Vagina (tissue), 2 donors: ENCODE measurements at regions not wholly inside any gene's neighbourhood (a gene's known extent, or its start where the extent isn't known, plus 50 kb on each side); places are given as distances from the start of the nearest gene placed in this dataset.

ENCODE experiments used
- DNase-seq, 2 donors: peaks; one replicate each; pipeline ENCODE4 v3.0.0-alpha.2; 2017; ENCODE audit errors: extremely low spot score in 2 of 2
- H3K27ac ChIP-seq: fragments of 200-600 bp; sonication (generic); one replicate; pipeline ENCODE4 v1.5.1; 2019
- H3K27me3 ChIP-seq: fragments of 200-600 bp; sonication (generic); one replicate; pipeline ENCODE4 v1.5.1; 2019
- H3K36me3 ChIP-seq, 2 donors: fragments of 200-600 bp; sonication (generic); one replicate each; pipeline ENCODE4 v1.5.1; 2017 to 2019
- H3K4me1 ChIP-seq: fragments of 200-600 bp; sonication (generic); one replicate; pipeline ENCODE4 v1.5.1; 2019
- H3K4me3 ChIP-seq, 2 donors: fragments of 200-600 bp; sonication (generic); 1 replicate in 1 of 2; 2 replicates in 1 of 2; pipeline ENCODE4 v1.5.1; 2016 to 2019
- H3K9me3 ChIP-seq: fragments of 200-600 bp; sonication (generic); one replicate; pipeline ENCODE4 v1.5.1; 2019
- CTCF ChIP-seq, 3 experiments: fragments of 450-650 bp in 2 of 3; fragments of 200-600 bp in 1 of 3; sonication (generic) in 1 of 3; IDR thresholded peaks; one replicate each; pipeline ENCODE4 v1.5.1; 2017 to 2019; ENCODE audit warnings: antibody characterized with exemption in 3 of 3, mild to moderate bottlenecking in 2 of 3, moderate library complexity in 2 of 3
- POLR2A ChIP-seq, 2 donors: fragments of 450-650 bp; IDR thresholded peaks; one replicate each; pipeline ENCODE4 v1.6.1; 2017; ENCODE audit warnings: antibody characterized with exemption in 2 of 2, mild to moderate bottlenecking in 2 of 2, moderate library complexity in 2 of 2
- POLR2AphosphoS5 ChIP-seq, 2 donors: sonication (generic); formaldehyde crosslinking; IDR thresholded peaks; one replicate each; pipeline ENCODE4 v1.9.0; 2017; ENCODE audit warnings: antibody characterized with exemption in 2 of 2, mild to moderate bottlenecking in 2 of 2, low read depth in 1 of 2; ENCODE audit not compliant: insufficient read depth in 1 of 2
- intact Hi-C: fragments of 100-400 bp; cut with DNase I; formaldehyde crosslinking; loops from one replicate; pipeline ENCODE4 v1.15.1; 2023

- Histone ChIP-seq H3K36me3 (no peaks in the 10 kb centered on the region), H3K4me3 (no peak overlapping the region), H3K27me3 (no peaks in the 10 kb centered on the region), H3K4me1 (no peaks in the 10 kb centered on the region), H3K9me3 (no peaks in the 10 kb centered on the region), H3K27ac (no peak overlapping the region)
- intact Hi-C loops: no loop called here
- TF ChIP-seq POLR2A (IDR thresholded peaks at IDR 0.05) (no peak), CTCF (IDR thresholded peaks at IDR 0.05) (no peak), POLR2AphosphoS5 (IDR thresholded peaks at IDR 0.05; ENCODE audit: insufficient read depth in 1 of 2, low read depth in 1 of 2) (no peak)
- DNase-seq: no peak
These were observed 249.9 kb upstream of the GBE1 start for GRCh38 chr3:82011336-82011735.

GRCh38 chr3:82005266-82005665 lies 243.8 kb upstream of the GBE1 start:
- no peaks in the 10 kb centered on the region for H3K4me1 ChIP-seq
- H3K4me3 ChIP-seq: no peak overlapping the region
- H3K27me3 ChIP-seq: no peaks in the 10 kb centered on the region
- intact Hi-C loops: no loop called here
- H3K36me3 ChIP-seq: no peaks in the 10 kb centered on the region
- DNase-seq: no peak
- H3K9me3 ChIP-seq: no peaks in the 10 kb centered on the region
- TF ChIP-seq POLR2A (IDR thresholded peaks at IDR 0.05) (no peak), CTCF (IDR thresholded peaks at IDR 0.05) (no peak), POLR2AphosphoS5 (IDR thresholded peaks at IDR 0.05; ENCODE audit: insufficient read depth in 1 of 2, low read depth in 1 of 2) (no peak)
- H3K27ac ChIP-seq: no peak overlapping the region

GRCh38 chr3:82004266-82004665 lies 242.8 kb upstream of the GBE1 start:
- no peak overlapping the region for H3K27ac ChIP-seq
- H3K36me3 ChIP-seq: no peaks in the 10 kb centered on the region
- no peak for TF ChIP-seq POLR2AphosphoS5 (IDR thresholded peaks at IDR 0.05; ENCODE audit: insufficient read depth in 1 of 2, low read depth in 1 of 2)
- TF ChIP-seq POLR2A (IDR thresholded peaks at IDR 0.05): no peak
- no peak for TF ChIP-seq CTCF (IDR thresholded peaks at IDR 0.05)
- no peaks in the 10 kb centered on the region for H3K9me3 ChIP-seq
- intact Hi-C loops: no loop called here
- H3K4me3 ChIP-seq: no peak overlapping the region
- no peaks in the 10 kb centered on the region for H3K27me3 ChIP-seq
- no peak for DNase-seq
- H3K4me1 ChIP-seq: no peaks in the 10 kb centered on the region

- TF ChIP-seq POLR2AphosphoS5 (IDR thresholded peaks at IDR 0.05; ENCODE audit: insufficient read depth in 1 of 2, low read depth in 1 of 2) (no peak), POLR2A (IDR thresholded peaks at IDR 0.05) (no peak), CTCF (IDR thresholded peaks at IDR 0.05) (no peak)
- intact Hi-C loops: no loop called here
These were observed 241.7 kb upstream of the GBE1 start for GRCh38 chr3:82002986-82003642.

GRCh38 chr3:82002491-82002890 lies 241.0 kb upstream of the GBE1 start:
- H3K36me3 ChIP-seq: no peaks in the 10 kb centered on the region
- H3K4me1 ChIP-seq: no peaks in the 10 kb centered on the region
- H3K27me3 ChIP-seq: no peaks in the 10 kb centered on the region
- no peaks in the 10 kb centered on the region for H3K9me3 ChIP-seq
- intact Hi-C loops: no loop called here
- no peak overlapping the region for H3K4me3 ChIP-seq
- no peak for TF ChIP-seq CTCF (IDR thresholded peaks at IDR 0.05)
- TF ChIP-seq POLR2AphosphoS5 (IDR thresholded peaks at IDR 0.05; ENCODE audit: insufficient read depth in 1 of 2, low read depth in 1 of 2): no peak
- TF ChIP-seq POLR2A (IDR thresholded peaks at IDR 0.05): no peak
- H3K27ac ChIP-seq: no peak overlapping the region
- DNase-seq: no peak

More at GRCh38 chr3:82002986-82003642, 241.7 kb upstream of the GBE1 start:
- H3K4me3 ChIP-seq: no peak overlapping the region
- H3K36me3 ChIP-seq: no peaks in the 10 kb centered on the region
- no peak overlapping the region for H3K27ac ChIP-seq
- no peak for DNase-seq
- no peaks in the 10 kb centered on the region for H3K27me3 ChIP-seq
- no peaks in the 10 kb centered on the region for H3K9me3 ChIP-seq
- H3K4me1 ChIP-seq: no peaks in the 10 kb centered on the region
